ENCODE measurements at regions not wholly inside any gene's neighbourhood (a gene's known extent, or its start where the extent isn't known, plus 50 kb on each side); places are given as distances from the start of the nearest gene placed in this dataset.

GRCh38 chr1:14468751-14469150 is 129.7 kb upstream of the KAZN start:
- DNase-seq: no peak

DNA sequence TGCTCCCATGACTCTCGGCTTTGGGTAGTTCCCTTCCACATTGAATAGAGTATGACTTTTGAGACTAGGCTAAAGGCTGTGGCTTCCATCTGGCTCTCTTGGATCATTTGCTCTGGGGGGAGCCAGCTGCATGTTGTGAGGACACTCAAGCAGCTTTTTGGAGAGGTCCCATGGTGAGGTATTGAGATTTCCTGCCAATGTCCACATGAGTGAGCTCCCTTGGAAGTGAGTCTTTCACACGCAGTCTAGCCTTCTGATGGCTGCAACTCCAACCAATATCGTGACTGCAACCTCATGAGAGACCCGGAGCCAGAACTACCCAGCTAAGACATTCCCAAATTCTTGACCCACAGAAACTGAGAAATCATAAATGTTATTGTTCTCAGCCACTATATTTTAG is 127.7 kb upstream of the KAZN start:
- DNase-seq: no peak

DNA sequence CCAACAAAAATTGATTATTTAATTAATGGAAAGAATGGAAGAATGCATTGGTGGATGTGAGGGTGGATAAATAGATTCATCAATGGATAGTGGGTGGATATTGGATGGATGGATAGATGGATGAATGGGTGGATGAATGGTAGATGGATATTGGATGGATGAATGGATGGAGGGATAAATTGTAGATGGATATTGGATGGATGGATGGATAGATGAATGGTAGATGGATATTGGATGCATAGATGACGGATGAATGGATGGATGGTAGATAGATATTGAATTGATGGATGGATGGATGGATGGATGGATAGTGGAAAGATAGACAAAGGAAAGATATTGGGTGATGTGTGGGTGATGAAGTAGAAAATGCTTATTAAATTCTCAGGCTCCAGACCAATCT is 123.6 kb upstream of the KAZN start:
- DNase-seq: no peak

DNA sequence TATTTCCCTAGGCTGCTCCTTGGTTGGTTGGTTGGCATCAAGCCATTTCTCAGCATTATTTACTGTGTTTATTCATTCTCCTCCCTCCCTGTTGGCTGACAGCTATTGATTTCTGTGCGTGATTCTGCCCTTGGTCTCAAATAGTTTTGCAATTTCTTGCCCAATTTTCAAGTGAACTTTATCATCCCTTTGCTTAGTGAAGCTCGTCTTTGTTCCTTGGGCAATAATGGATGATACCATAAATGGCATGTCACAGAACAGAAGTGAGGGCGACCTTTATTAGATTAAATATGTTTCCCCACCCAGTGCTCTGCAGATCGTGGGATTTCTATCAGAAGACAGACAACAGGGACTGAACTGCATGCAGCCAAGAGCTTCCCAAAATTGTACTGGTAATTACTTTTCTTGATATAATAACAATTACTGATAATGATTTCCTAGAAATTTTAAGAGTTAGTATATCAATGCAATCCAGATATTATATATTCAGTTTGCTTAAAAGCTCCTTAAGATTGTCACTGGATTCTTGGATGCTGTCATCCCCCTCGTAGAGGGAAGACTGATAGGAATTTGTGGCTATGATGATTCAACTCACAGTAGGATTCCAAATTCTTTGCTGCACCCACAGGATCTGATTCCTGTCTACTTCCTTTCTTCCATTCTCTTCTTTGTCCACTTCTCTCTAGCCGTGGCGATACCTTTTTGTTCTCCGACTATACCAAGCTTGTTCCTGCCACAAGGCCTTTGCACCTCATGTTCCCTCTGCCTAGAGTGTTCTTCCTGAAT is 122.1 kb upstream of the KAZN start:
- no peak for DNase-seq

DNA sequence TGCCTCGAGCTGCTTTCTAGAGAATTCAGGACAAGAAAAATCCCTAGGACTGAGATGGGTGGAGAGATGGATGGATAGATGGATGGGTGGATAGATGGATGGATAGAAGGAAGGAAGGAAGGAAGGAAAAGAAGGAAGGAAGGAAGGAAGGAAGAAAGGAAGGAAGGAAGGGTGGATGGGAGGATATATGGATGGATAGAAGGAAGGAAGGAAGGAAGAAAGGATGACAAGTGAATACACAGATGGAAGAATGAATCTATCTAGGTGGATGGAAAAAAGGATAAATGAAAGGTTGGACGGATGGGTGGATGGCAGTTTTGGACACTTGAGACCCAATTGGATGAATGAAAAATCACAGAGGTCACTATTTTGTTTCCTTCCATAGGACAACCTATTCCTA is 120.4 kb upstream of the KAZN start:
- DNase-seq: no peak

GRCh38 chr1:14479865-14480264 is 118.6 kb upstream of the KAZN start:
- no peak for DNase-seq

- no peak for DNase-seq
These were observed 115.6 kb upstream of the KAZN start for GRCh38 chr1:14482784-14483450.

DNA sequence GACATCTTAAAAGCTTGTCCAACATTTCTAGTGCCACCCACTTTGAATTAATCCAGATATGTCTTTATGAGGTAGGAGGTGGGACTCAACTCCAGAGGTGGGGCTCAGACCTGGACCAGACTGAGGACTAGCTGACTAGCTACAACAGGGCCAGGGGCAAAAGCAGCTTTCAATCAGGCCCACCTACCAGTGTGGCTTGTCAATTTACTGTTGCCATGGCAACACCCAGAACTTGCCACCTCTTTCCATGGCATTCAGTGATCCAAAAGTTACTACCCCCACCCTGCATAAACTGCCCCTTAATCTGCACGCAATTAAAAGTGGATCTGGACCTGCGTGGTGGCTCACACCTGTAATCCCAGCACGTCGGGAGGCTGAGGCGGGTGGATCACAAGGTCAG is 113.2 kb upstream of the KAZN start:
- DNase-seq: no peak

GRCh38 chr1:14486401-14487201 is 111.9 kb upstream of the KAZN start:
- DNase-seq: no peak

DNA sequence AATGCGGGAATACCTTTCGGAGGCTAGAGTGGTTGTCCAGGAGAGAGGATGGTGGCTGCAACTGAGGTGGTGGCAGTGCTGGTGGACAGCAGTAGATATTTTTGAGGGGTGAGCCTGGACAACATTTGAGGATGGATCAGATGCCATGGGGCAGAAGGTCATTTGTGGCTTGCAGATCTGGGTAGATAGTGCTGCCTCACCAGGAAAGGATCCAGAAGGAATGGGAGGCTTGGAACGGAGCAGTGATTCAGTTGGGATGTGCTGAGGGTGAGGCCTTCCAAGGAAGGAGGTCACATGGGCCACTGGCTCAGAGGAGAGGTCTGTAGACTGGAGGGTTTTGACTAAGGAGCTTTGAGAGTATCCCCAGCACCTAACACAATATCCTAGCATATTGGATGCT is 110.8 kb upstream of the KAZN start:
- DNase-seq: no peak

GRCh38 chr1:14494911-14495310 is 103.6 kb upstream of the KAZN start:
- DNase-seq: no peak

- DNase-seq: no peak
These were observed 103.1 kb upstream of the KAZN start for GRCh38 chr1:14495381-14495780.

- no peak for DNase-seq
These were observed 102.5 kb upstream of the KAZN start for GRCh38 chr1:14495996-14496395.

DNA sequence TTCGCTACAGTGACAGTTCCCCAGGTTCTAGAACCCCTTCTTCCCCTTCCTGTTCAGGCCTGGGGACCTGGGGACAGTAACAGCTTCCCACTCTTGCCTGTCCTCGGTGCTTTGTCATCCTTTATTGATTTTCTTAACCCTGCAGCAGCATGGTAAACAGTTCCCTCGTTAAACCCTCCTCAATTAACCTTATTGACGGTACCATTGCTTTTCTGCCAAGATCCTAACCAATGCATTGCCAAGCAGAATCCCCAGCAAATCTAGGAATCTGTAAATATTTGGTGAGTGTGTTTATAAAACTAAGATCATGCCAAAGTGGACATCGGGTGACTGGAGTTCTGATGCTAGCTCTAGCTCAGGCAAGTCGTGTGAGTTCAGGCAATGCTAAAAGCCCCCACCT is 99.6 kb upstream of the KAZN start:
- DNase-seq: no peak

GRCh38 chr1:14499312-14500040 is 99.0 kb upstream of the KAZN start:
- DNase-seq: no peak

DNA sequence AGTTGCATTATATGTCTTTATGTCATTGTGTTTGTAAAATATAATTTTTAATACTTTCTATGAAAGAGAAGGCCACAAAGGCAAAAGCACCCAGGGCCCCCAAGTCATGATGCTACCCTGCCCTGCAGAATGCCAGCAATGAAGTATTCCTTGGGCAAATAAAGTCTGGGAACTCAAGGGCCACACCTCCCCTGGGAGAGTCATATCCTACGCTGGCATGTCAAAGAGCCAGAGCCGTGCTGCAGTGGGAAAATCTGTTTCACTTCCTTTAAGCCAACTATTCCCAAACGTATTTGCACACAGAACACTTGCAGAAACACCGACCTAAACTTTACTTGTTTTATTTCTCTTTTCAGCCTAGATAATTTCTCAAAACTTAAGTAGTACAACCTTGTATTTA is 98.4 kb upstream of the KAZN start:
- no peak for DNase-seq

- no peak for DNase-seq
These were observed 97.6 kb upstream of the KAZN start for GRCh38 chr1:14500912-14501311.

DNA sequence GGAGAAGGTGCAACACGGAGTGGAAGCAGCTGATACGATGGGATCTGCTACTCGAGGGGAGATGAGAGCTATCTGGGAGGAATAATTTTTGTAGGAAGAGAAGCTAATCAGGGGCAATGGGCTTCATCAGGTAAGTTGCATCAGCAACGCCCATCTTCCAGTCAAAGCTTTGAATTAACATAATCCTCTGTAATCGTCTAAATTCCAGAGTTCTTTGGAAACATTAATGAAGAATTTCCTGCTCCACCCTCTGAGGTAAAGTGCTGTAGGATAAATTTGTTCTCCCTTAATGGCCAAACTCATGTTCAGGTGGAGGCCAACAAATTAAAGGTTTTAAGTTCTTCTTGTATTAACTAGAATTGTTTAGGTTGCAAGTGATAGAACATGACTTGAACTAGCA is 94.0 kb upstream of the KAZN start:
- no peak for DNase-seq

- DNase-seq: no peak
These were observed 91.8 kb upstream of the KAZN start for GRCh38 chr1:14506471-14507255.

DNA sequence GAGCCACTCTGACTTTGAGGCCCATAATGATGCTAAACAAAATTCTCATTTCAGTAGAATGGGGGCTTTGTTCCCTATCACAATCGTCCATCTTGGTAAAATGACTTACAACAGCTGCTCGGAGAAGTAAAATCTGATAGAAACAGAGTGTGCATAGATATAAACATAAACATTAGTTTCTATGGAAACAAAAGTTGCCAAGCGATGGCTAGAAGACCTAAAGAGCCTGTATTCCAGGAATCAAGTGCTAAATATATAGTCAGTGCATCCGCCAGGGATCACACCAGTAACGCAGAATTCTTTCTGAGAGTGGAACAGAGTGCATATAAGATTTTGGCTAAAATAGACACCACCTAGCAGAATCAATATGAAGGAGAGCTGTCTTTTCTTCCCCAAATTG is 91.2 kb upstream of the KAZN start:
- no peak for DNase-seq

- no peak for DNase-seq
These were observed 89.9 kb upstream of the KAZN start for GRCh38 chr1:14508613-14509012.

DNA sequence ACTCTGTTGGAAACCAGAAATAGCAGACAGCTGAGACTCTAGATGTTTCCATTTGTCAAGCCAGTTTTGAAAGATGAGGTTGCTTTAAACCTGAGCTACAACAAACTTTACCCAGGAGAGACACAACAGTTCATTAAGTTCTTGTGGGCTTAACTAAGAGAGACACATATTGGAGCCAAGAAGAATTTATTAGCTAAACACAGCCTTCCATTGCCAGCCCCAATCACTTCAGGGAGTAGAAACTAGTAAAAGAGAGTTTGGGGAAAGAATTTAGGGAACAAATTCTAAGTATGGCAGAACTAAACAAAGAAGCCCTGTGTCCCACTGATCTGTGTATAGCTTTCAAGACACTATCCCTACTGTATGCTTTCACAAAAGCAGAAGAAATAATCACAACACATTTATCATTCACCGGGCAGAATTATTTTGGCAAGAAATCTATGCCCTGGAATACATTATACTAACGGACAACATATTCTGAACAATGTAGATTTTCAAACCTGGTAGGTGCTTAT is 87.3 kb upstream of the KAZN start:
- no peak for DNase-seq
